HG03342 (cell line): ENCODE measurements at regions not wholly inside any gene's neighbourhood (a gene's known extent, or its start where the extent isn't known, plus 50 kb on each side); places are given as distances from the start of the nearest gene placed in this dataset.
"Not testable (repeated sequence)": the region's sequence is repeated elsewhere in the genome, so short reads cannot be mapped to it uniquely, and the experiment has no call there.

Experiments
- ATAC-seq: cut with Tn5 transposase; IDR thresholded peaks from one replicate; pipeline ENCODE4 v1.9.1; 2021; ENCODE audit warnings: mild to moderate bottlenecking, moderate library complexity; ENCODE audit not compliant: unreplicated experiment

DNA sequence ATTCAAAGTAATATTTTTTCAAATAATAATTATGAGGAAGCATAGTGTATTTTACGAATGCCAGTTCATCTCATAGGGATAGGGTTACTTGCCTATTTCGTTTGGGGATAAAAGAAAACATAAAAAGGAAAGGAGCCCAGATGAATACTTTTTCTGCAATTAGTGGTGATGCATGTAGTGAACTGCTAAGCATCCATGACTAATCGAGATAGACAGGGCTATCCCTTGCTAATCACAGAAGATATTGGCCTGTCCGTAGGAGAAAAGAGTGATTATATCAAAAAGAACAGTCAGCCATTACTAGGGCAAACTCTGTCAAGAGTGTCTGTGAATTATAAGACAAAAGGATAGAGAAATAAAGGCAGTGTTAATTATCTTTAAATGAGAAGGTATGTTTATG lies 746.1 kb downstream of the C4orf33 start:
- ATAC-seq: no peak

DNA sequence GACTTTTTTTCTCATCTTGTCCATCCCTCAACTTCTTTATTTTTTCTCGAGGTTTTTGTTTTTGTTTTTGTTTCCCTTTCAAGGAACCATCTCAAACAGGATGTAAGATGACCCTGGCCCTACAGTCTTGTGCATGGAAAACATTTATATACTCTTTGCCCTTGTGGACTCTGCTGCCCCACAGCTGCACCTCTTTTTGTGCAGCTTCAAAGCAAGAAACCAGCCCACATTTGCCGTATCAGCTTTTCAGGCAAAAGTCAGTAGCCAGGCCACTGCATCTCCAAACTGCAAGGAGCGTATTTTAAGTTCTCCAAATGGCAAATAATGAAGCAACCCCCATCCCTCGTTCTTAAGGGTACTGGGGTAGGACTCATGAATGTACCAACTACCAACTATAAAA lies 756.5 kb downstream of the C4orf33 start:
- ATAC-seq: no peak

DNA sequence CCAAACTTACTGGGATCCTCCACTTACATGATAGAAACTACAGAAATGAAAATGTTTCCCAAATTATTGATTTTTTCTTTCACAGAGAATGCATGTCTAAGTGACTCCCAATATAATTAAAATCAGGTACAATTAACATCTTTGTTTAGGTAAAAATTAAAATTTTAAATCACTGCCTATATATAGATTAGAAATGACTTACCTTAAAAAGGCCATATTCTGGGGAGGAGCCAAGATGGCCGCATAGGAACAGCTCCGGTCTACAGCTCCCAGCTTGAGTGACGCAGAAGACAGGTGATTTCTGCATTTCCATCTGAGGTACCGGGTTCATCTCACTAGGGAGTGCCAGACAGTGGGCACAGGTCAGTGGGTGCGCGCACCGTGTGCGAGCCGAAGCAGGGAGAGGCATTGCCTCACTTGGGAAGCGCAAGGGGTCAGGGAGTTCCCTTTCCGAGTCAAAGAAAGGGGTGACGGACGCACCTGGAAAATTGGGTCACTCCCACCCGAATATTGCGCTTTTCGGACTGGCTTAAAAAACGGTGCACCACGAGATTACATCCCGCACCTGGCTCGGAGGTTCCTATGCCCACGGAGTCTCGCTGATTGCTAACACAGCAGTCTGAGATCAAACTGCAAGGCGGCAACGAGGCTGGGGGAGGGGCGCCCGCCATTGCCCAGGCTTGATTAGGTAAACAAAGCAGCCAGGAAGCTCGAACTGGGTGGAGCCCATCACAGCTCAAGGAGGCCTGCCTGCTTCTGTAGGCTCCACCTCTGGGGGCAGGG lies 757.9 kb downstream of the C4orf33 start:
- ATAC-seq: not testable (repeated sequence)

DNA sequence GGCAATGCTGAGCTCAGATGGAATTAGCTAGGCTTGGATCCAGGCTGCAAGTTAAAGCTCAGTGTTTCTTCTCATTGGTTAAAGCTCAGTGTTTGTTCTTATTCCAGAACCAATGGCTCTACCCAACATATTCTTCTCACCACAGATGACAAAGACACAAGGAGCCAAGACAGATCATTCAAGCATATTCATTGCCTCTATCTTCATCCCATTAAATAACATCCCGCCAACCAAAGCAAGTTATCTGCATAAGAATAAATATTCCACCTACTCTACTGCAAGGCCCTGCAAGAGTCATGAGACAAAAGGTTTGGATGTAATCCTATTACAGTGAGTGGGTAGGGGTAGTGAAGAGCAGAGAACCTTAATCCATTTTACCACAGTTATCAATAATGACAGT lies 766.5 kb downstream of the C4orf33 start:
- ATAC-seq: no peak

GRCh38 chr4:129863206-129863605 lies 767.3 kb downstream of the C4orf33 start:
- ATAC-seq: no peak

DNA sequence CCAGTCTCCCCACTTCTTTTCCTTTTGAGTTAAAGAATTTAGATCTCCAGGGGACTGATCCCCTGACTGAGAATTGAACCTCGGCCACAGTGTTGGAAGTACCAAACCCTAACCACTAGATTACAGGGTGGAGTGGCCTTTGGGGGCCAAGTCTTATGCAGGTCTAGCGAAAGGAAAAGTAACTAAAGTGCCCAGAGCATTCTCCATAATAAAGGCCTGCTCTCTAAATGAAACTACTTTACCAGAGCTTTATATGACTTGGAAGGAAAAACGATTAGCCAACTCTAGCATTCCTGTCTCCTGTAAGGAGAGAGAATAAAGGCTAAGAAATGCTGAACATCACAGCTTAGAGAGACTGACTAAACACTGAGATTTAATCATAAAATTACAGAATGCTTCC lies 788.0 kb downstream of the C4orf33 start:
- no peak for ATAC-seq

DNA sequence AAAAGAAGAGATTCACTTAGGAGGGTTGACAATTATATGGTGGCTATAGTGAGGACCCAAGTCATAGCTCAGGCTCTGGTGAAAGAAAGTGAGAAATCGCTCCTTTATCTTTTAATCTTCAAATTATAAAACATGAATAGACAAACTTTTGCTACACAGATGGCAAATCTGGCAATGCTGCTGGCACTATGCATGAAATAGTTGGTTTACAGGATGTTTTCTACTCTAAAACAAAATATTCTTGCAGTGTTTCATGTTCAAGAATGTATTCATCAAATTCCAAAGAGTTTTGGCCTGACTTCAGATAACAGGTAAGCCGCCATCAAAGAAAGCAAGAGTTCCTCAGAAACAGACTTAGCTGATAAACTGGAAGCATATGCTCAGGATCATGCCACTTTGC lies 801.2 kb downstream of the C4orf33 start:
- ATAC-seq: no peak

GRCh38 chr4:129899849-129900248 lies 803.9 kb downstream of the C4orf33 start:
- ATAC-seq: no peak

DNA sequence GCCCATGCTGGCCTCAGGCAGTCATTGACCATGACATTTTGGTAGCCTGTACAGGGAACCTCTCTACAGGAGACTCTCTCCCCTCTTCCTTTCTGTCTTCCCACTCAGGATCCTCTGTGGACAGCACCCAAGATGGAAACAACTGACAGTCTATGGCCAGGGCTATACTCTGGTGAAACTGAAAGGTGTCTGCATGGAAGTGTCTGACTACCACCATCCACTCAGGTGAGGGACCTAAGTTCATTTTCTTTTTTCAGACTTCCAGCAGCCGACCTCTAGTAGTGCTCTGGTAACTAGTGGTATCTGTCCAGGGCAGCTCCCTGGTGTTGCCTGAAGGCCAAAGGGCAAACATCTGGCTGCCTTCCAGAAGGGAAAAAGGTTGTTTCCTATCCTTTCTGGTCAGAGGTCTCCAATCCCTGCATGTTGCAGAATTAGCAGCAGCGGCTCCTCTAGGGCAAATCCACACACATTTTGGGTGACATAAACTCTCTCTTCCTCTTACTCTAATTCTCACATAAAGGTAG lies 804.5 kb downstream of the C4orf33 start:
- no peak for ATAC-seq

DNA sequence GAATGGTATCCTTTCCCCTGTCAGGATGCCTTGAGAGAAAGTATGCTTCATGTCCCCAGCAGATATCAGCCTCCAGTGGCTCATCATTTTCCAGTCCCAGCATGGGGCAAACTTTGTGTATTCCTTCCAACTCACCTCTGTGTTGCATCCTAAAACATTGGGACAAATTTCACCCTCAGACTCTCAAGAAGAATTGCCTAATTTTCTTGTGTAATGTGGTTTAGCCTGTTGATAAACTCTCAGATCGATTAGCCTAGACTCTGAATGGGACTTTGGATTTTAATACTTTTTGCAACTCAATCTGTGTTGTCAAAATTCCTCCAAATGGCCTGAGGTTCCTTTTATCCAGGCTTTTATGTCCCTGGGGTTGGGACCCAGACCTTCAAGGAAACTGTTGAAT lies 805.3 kb downstream of the C4orf33 start:
- no peak for ATAC-seq

- ATAC-seq: no peak
These were observed 807.9 kb downstream of the C4orf33 start for GRCh38 chr4:129903861-129904260.

GRCh38 chr4:129905256-129905655 lies 809.3 kb downstream of the C4orf33 start:
- ATAC-seq: no peak

GRCh38 chr4:129908117-129908516 lies 812.2 kb downstream of the C4orf33 start:
- no peak for ATAC-seq

- ATAC-seq: no peak
These were observed 821.0 kb downstream of the C4orf33 start for GRCh38 chr4:129916991-129917390.

DNA sequence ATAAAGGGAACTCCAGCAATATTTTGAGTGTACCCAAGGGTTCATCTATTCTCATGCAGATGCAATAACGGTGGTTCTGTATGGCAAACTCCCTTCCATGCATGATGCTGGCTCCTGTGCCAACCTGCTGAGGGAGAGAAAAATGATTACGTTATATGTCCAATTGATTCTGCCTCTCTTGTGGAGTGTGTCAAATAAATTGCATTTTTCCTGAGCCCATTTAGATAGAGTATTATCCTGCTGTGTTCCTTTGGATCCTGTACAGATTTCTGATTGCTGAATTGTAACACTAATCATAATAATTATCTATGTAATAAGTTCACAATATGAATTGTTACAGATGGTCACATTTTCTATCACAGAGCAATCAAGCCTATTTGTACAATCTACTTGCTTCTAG lies 821.7 kb downstream of the C4orf33 start:
- no peak for ATAC-seq

GRCh38 chr4:129926936-129927335 lies 831.0 kb downstream of the C4orf33 start:
- no peak for ATAC-seq

DNA sequence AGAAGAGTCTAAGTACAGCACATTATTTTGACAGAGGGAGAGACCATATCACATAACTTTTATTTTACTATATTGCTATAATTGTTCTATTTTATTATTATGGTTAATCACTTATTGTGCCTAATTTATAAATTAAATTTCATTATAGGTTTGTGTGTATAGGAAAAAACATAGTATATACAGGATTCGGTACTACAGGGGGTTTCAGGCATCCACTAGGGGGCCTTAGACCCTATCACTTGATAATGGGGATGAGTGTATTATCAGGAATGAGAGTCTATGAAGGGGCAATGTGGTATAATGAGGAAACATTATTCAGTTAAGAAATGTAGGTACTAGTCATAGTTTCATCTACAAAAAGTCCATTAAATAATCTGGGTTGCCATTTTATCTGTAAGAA lies 833.1 kb downstream of the C4orf33 start:
- peak; percentile 53 for ATAC-seq

GRCh38 chr4:129929984-129930383 lies 834.0 kb downstream of the C4orf33 start:
- ATAC-seq: no peak

GRCh38 chr4:129950217-129950616 lies 854.3 kb downstream of the C4orf33 start:
- ATAC-seq: no peak

DNA sequence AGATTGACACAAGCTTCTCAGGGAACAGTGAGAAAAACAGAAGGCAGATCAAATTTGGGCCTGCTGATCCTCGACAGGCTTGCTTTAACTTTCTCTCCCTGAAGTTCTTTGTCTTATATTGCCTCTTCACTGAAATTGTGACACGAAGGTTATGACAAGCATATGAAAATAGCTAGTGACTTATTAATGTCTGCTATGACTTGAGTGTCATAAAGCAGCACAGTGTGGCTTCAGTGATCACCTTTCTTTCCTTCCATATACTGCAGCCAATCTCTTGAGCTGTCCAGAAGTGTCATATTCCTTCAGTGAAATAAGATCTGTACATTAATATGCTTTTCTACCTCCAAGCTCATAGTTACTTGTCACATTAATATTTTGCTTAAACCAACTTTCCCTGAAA lies 870.2 kb downstream of the C4orf33 start:
- peak; percentile 77 for ATAC-seq

- no peak for ATAC-seq
These were observed 872.4 kb downstream of the C4orf33 start for GRCh38 chr4:129968366-129968765.

DNA sequence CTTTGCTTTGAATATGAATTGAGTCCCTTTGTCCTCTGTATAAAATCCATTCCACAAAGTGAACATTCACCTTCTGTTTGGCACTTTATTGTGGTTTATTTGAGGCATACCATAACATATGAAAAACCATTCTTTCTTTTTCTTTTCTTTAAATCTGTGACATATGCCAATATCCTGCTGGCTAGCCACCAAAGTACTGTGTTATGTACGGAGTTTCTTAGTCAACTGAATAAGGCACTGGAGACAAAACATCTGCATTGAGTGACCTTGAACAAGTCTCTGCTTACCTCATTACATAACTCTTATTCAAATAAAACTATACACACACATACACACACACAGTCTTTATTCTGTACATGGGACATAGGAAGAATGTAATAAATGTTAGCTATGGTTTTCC lies 872.8 kb downstream of the C4orf33 start:
- ATAC-seq: no peak

DNA sequence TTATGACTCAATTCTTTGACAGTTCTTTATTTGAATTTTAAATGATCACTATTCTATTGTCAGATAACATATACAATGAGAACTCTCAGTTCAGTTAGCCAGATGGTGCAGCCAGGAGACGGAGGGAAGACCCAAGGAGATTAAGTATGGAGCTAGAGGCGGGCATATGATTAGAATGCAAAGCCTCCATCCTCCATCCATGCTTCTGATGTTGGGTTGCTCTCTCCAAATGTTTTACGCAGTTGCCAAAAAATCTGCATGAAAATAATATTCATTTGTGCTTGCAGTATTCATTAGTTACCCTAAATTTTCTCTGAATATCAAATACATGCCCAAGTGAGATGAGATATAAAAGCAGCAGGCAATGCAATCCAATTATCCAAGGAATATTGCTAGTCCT lies 874.8 kb downstream of the C4orf33 start:
- no peak for ATAC-seq
